Stomach (tissue), 8 donors: ENCODE measurements at regions not wholly inside any gene's neighbourhood (a gene's known extent, or its start where the extent isn't known, plus 50 kb on each side); places are given as distances from the start of the nearest gene placed in this dataset.
A peak's percentile ranks its signal among the peaks of the same experiment; 100 is the strongest.

Experiments used
- DNase-seq, 2 donors: peaks; one replicate each; pipeline versions ENCODE4 v3.0.0 to v3.0.0-alpha.2; 2013 to 2019
- H3K27ac ChIP-seq, 5 donors: fragments of 200-600 bp in 4 of 5; sonication (generic) in 4 of 5; one replicate each; pipeline ENCODE4 v1.5.1; 2013 to 2019; ENCODE audit warnings: mild to moderate bottlenecking in 1 of 5, moderate library complexity in 1 of 5
- H3K27me3 ChIP-seq, 3 donors: fragments of 200-600 bp; sonication (generic); one replicate each; pipeline ENCODE4 v1.5.1; 2017 to 2019; ENCODE audit warnings: mixed run types in 1 of 3
- H3K36me3 ChIP-seq, 4 donors: fragments of 200-600 bp; sonication (generic); 1 replicate in 3 of 4; 2 replicates in 1 of 4; pipeline ENCODE4 v1.5.1; 2016 to 2019
- H3K4me1 ChIP-seq, 4 donors: fragments of 200-600 bp; sonication (generic); one replicate each; pipeline ENCODE4 v1.5.1; 2016 to 2019
- H3K4me3 ChIP-seq, 4 donors: fragments of 200-600 bp; sonication (generic) in 3 of 4; one replicate each; pipeline ENCODE4 v1.5.1; 2016 to 2019; ENCODE audit warnings: mild to moderate bottlenecking in 1 of 4
- H3K9me3 ChIP-seq, 4 donors: fragments of 200-600 bp; sonication (generic); one replicate each; pipeline ENCODE4 v1.5.1; 2016 to 2019
- CTCF ChIP-seq, 7 experiments: fragments of 450-650 bp in 4 of 7; fragments of 200-600 bp in 3 of 7; sonication (generic) in 3 of 7; IDR thresholded peaks; one replicate each; pipeline ENCODE4 v1.5.1; 2016 to 2019; ENCODE audit warnings: antibody characterized with exemption in 7 of 7, control low read depth in 2 of 7, mild to moderate bottlenecking in 1 of 7
- EP300 ChIP-seq: sonication (generic); formaldehyde crosslinking; IDR thresholded peaks from one replicate; pipeline ENCODE4 v1.6.1; 2017; ENCODE audit warnings: antibody characterized with exemption
- POLR2A ChIP-seq, 4 donors: fragments of 450-650 bp; IDR thresholded peaks; one replicate each; pipeline ENCODE4 v1.6.1; 2016; ENCODE audit warnings: antibody characterized with exemption in 4 of 4, control low read depth in 2 of 4, mild to moderate bottlenecking in 1 of 4, moderate library complexity in 1 of 4
- POLR2AphosphoS5 ChIP-seq, 3 donors: sonication (generic); formaldehyde crosslinking; IDR thresholded peaks; one replicate each; pipeline ENCODE4 v1.6.1; 2016; ENCODE audit warnings: antibody characterized with exemption in 3 of 3
- WGBS, 5 donors: extraction: QIAGEN DNeasy Blood & Tissue Kit in 3 of 5; methylation state at CpG; one replicate each; pipeline versions ENCODE4 v1.1.5 to v1.1.7; 2013 to 2018; 5-methylcytosine and 5-hydroxymethylcytosine counted together
- intact Hi-C: fragments of 100-400 bp; cut with DNase I; formaldehyde crosslinking; loops from one replicate; pipeline ENCODE4 v1.15.1; 2023; ENCODE audit warnings: low total_unique reads
- donor health status: healthy with polysubstance abuse.
- donor health status: Bipolar disorder and iron deficiency.
- donor health status: healthy.

- peak in 1 of 2 donors; percentile 37 for DNase-seq
- intact Hi-C loops, result no loop called here
- no peaks in the 10 kb centered on the region for H3K36me3 ChIP-seq
- H3K27me3 ChIP-seq, result peaks cover 0 to 7% (median 0%) of the 10 kb centered on the region in 3 donors
- WGBS, 5 donors, result 16 to 32% (median 22%) methylated on average over 33 of the region's 33 CpGs
- peak overlapping the region; percentile 23 to 44 (median 40) for H3K4me3 ChIP-seq
- H3K4me1 ChIP-seq, result peaks cover 0 to 12% (median 7%) of the 10 kb centered on the region in 4 donors
- no peak overlapping the region for H3K27ac ChIP-seq
- TF ChIP-seq EP300, result no peak
- no peak for TF ChIP-seq POLR2AphosphoS5 (IDR thresholded peaks at IDR 0.05)
- no peak for TF ChIP-seq CTCF (IDR thresholded peaks at IDR 0.05)
- no peak for TF ChIP-seq POLR2A (IDR thresholded peaks at IDR 0.05)
- peaks cover 0 to 6% (median 0%) of the 10 kb centered on the region in 4 donors for H3K9me3 ChIP-seq
These were observed 295.4 kb downstream of the CTH start for GRCh38 chr1:70706381-70707037.

GRCh38 chr1:70707214-70707613, 296.1 kb downstream of the CTH start:
- DNase-seq, result no peak
- peaks cover 0 to 6% (median 0%) of the 10 kb centered on the region in 4 donors for H3K9me3 ChIP-seq
- H3K36me3 ChIP-seq, result no peaks in the 10 kb centered on the region
- TF ChIP-seq EP300 (no peak), CTCF (IDR thresholded peaks at IDR 0.05) (no peak), POLR2A (IDR thresholded peaks at IDR 0.05) (no peak), POLR2AphosphoS5 (IDR thresholded peaks at IDR 0.05) (no peak)
- no peak overlapping the region for H3K4me3 ChIP-seq
- peaks cover 0 to 7% (median 0%) of the 10 kb centered on the region in 3 donors for H3K27me3 ChIP-seq
- peaks cover 0 to 12% (median 7%) of the 10 kb centered on the region in 4 donors for H3K4me1 ChIP-seq
- H3K27ac ChIP-seq, result no peak overlapping the region
- intact Hi-C loops, result no loop called here

- no peak overlapping the region for H3K4me3 ChIP-seq
- H3K4me1 ChIP-seq, result peaks cover 0 to 20% (median 12%) of the 10 kb centered on the region in 4 donors
- intact Hi-C loops, result no loop called here
- no peaks in the 10 kb centered on the region for H3K36me3 ChIP-seq
- no peak for TF ChIP-seq POLR2A (IDR thresholded peaks at IDR 0.05)
- 74 to 90% (median 82%) methylated on average over 2 of the region's 2 CpGs for WGBS, 5 donors
- H3K9me3 ChIP-seq, result peaks cover 0 to 6% (median 0%) of the 10 kb centered on the region in 4 donors
- DNase-seq, result no peak
- no peaks in the 10 kb centered on the region for H3K27me3 ChIP-seq
- H3K27ac ChIP-seq, result no peak overlapping the region
These were observed 303.1 kb downstream of the CTH start for GRCh38 chr1:70714149-70714548.

GRCh38 chr1:70717211-70717610, 306.1 kb downstream of the CTH start:
- Histone ChIP-seq H3K36me3 (no peaks in the 10 kb centered on the region), H3K27me3 (no peaks in the 10 kb centered on the region), H3K4me3 (no peak overlapping the region), H3K27ac (no peak overlapping the region), H3K4me1 (peaks cover 0 to 29% (median 15%) of the 10 kb centered on the region in 4 donors), H3K9me3 (peaks cover 0 to under 1% (median under 1%) of the 10 kb centered on the region in 4 donors)
- DNase-seq, result no peak
- 55 to 74% (median 64%) methylated on average over 2 of the region's 2 CpGs for WGBS, 5 donors
- intact Hi-C loops, result no loop called here
- TF ChIP-seq POLR2A (IDR thresholded peaks at IDR 0.05) (no peak), CTCF (IDR thresholded peaks at IDR 0.05) (no peak), EP300 (no peak), POLR2AphosphoS5 (IDR thresholded peaks at IDR 0.05) (no peak)

- peak in 1 of 2 donors; percentile 16 for DNase-seq
- H3K4me1 ChIP-seq, result peaks cover 0 to 29% (median 15%) of the 10 kb centered on the region in 4 donors
- H3K36me3 ChIP-seq, result no peaks in the 10 kb centered on the region
- no peak for TF ChIP-seq EP300
- no peak for TF ChIP-seq POLR2AphosphoS5 (IDR thresholded peaks at IDR 0.05)
- intact Hi-C loops, result no loop called here
- 16 to 35% (median 30%) methylated on average over 1 of the region's 1 CpG for WGBS, 5 donors
- H3K27me3 ChIP-seq, result no peaks in the 10 kb centered on the region
- peaks cover 0 to 5% (median 2%) of the 10 kb centered on the region in 4 donors for H3K9me3 ChIP-seq
- no peak overlapping the region for H3K4me3 ChIP-seq
- peak overlapping the region in 1 of 5 donors; percentile 32 for H3K27ac ChIP-seq
These were observed 306.6 kb downstream of the CTH start for GRCh38 chr1:70717656-70718055.
